Thymus (tissue), 11 donors: ENCODE measurements at regions not wholly inside any gene's neighbourhood (a gene's known extent, or its start where the extent isn't known, plus 50 kb on each side); places are given as distances from the start of the nearest gene placed in this dataset.

ENCODE experiments used
- DNase-seq, 9 donors: peaks; one replicate each; pipeline ENCODE4 v3.0.0-alpha.2; 2013; ENCODE audit warnings: low spot score in 9 of 9, low read depth in 6 of 9, missing footprints in 1 of 9
- H3K27ac ChIP-seq, 2 donors: one replicate each; pipeline ENCODE4 v1.5.1; 2013; ENCODE audit warnings: control low read depth in 1 of 2, low read depth in 1 of 2, low read length in 1 of 2, mild to moderate bottlenecking in 1 of 2, moderate library complexity in 1 of 2
- H3K27me3 ChIP-seq, 2 donors: one replicate each; pipeline ENCODE4 v1.5.1; 2013; ENCODE audit warnings: low read length in 1 of 2; ENCODE audit not compliant: control insufficient read depth in 2 of 2, insufficient read depth in 1 of 2
- H3K36me3 ChIP-seq, 2 donors: one replicate each; pipeline ENCODE4 v1.5.1; 2013; ENCODE audit warnings: low read length in 1 of 2, mild to moderate bottlenecking in 1 of 2, moderate library complexity in 1 of 2; ENCODE audit not compliant: control insufficient read depth in 2 of 2, insufficient read depth in 2 of 2
- H3K4me1 ChIP-seq, 2 donors: one replicate each; pipeline ENCODE4 v1.5.1; 2013; ENCODE audit warnings: low read length in 2 of 2; ENCODE audit not compliant: control insufficient read depth in 2 of 2, insufficient read depth in 2 of 2
- H3K4me3 ChIP-seq, 2 donors: one replicate each; pipeline ENCODE4 v1.5.1; 2013; ENCODE audit warnings: low read length in 2 of 2, control low read depth in 1 of 2, mild to moderate bottlenecking in 1 of 2
- H3K9me3 ChIP-seq, 2 donors: one replicate each; pipeline ENCODE4 v1.5.1; 2013; ENCODE audit warnings: low read length in 1 of 2, mild to moderate bottlenecking in 1 of 2; ENCODE audit not compliant: control insufficient read depth in 2 of 2, insufficient read depth in 1 of 2
- WGBS: extraction: QIAGEN DNeasy Blood & Tissue Kit; methylation state at CpG from one replicate; pipeline ENCODE4 v1.1.7; 2013; 5-methylcytosine and 5-hydroxymethylcytosine counted together
- donor health status: healthy.

DNA sequence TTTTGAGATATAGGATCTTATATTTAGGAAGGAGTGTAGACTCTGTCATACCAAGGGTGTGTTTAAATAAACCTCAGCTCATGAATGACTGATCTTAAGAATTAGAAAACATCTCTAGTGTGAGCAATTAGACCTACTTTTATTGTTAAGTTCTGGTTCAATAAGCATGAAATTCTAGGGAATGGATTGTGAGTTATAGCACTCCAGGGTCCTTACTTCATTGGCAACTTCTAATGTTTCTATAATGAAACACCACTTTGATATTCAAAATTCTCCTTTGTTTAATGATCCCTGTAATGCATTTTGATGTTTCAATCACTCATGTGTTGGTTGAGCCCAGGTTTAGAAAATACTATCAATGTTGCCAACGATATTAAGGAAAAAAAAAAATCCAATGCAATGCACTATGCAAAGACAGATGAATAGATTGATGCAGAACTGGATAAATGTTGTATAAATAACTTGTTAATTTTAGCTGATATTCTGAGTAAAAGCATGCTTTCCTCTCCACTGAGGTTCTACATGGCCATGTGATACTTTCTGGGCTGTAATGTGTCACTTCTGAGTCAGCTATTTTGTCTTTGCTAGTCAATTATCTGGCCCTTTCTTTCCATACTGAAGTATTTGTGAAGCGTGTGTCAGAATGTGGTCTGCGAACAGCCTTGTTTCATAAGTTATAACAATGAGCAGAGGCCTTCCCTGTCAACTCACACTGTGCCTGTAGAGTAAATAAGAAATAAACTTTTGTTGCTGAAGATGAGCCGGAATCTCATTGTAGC, 1035.9 kb downstream of the PLOD2 start:
- H3K4me3 ChIP-seq, result no peak overlapping the region
- no peak for DNase-seq
- H3K9me3 ChIP-seq, result no peaks in the 10 kb centered on the region
- no peaks in the 10 kb centered on the region for H3K4me1 ChIP-seq
- no peaks in the 10 kb centered on the region for H3K27me3 ChIP-seq
- no peaks in the 10 kb centered on the region for H3K36me3 ChIP-seq
- H3K27ac ChIP-seq, result no peak overlapping the region
- WGBS, result 96% methylated on average over 4 of the region's 4 CpGs

DNA sequence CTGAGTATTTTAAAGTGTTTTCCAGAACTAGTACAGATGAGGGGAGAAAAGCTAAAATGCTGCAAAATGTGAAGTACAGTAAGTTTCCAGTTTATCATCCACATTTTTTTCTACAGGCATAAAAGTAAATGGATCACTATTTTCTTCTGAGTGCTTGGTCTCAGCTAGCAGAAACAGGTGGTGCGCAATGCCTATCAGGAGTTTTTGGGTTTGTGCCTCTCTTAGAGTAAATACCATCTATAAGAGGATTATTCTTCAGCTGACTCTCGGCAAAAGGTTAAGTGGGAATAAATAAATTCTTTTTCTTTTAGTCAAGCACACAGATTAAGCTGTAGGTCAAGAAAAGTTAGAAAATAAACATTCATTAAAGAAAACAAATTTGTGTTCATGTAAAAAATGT, 1027.7 kb downstream of the PLOD2 start:
- Histone ChIP-seq H3K27ac (no peak overlapping the region), H3K4me1 (no peaks in the 10 kb centered on the region), H3K36me3 (no peaks in the 10 kb centered on the region), H3K27me3 (no peaks in the 10 kb centered on the region), H3K9me3 (no peaks in the 10 kb centered on the region), H3K4me3 (no peak overlapping the region)
- 92% methylated on average over 2 of the region's 2 CpGs for WGBS
- no peak for DNase-seq

DNA sequence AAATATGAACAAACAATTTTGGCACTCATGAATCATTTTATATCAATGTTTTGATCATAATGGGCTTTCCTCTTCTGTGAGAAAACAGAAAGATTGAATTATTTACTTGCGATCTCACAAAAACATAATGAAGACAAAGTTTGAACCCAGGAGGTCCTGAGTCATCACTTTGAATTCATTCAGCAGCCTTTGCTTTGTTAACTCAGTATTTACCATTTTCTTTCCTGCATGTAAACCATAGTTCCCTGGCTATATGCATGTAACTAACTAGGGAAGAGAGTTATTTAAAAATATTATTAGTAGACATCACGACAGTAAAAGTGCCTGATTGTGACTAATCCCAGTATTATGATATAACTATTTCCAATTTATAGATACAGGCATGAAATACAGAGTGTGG, 1026.2 kb downstream of the PLOD2 start:
- no peak for DNase-seq
- Histone ChIP-seq H3K27me3 (no peaks in the 10 kb centered on the region), H3K4me1 (no peaks in the 10 kb centered on the region), H3K4me3 (no peak overlapping the region), H3K36me3 (no peaks in the 10 kb centered on the region), H3K27ac (no peak overlapping the region), H3K9me3 (no peaks in the 10 kb centered on the region)
- WGBS, result 94% methylated on average over 2 of the region's 2 CpGs

DNA sequence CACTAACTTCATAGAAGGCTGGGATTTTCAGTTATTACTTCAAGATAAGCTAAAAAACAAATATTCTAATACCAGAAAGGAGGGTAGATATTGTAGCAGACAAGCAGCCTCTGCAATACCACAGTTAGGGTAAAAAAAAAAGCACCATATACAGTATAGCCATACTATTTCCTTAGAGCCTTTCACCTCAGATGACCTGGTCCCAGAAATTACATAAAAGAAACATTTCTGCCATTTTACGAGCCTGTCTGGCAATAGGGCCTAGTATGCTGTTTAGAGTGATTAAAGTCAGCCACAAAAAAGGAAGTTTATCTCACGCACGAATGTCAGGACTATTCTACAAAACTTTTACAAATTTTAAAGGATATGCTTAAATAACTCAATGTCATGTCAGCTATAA, 1016.6 kb downstream of the PLOD2 start:
- 41% methylated on average over 3 of the region's 3 CpGs for WGBS
- H3K9me3 ChIP-seq, result no peaks in the 10 kb centered on the region

DNA sequence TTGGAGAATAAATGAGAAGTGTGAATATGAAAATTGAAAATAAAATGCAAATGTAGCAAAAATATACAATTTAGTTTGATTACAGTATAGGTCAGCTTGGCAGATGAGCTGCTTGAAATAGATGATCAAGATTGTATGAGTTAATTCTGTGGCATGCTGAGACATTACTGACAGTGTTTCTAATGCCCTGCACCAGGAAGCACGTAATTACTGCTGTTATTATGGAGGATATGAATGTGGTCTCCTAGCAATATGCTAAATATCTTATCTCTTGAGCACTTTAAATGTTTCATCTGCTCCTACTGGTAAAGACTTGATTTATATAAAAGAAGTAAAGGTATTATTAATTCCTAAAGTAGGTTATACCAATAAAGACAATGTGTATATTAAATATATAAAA, 1015.5 kb downstream of the PLOD2 start:
- no peaks in the 10 kb centered on the region for H3K4me1 ChIP-seq
- no peak overlapping the region for H3K4me3 ChIP-seq
- H3K27me3 ChIP-seq, result no peaks in the 10 kb centered on the region
- no peak overlapping the region for H3K27ac ChIP-seq
- no peak for DNase-seq
- no peaks in the 10 kb centered on the region for H3K9me3 ChIP-seq
- 67% methylated on average over 1 of the region's 1 CpG for WGBS
- no peaks in the 10 kb centered on the region for H3K36me3 ChIP-seq

More for the DNA sequence above, 1016.6 kb downstream of the PLOD2 start:
- DNase-seq, result no peak
- Histone ChIP-seq H3K36me3 (no peaks in the 10 kb centered on the region), H3K27me3 (no peaks in the 10 kb centered on the region), H3K27ac (no peak overlapping the region), H3K4me1 (no peaks in the 10 kb centered on the region), H3K4me3 (no peak overlapping the region)

DNA sequence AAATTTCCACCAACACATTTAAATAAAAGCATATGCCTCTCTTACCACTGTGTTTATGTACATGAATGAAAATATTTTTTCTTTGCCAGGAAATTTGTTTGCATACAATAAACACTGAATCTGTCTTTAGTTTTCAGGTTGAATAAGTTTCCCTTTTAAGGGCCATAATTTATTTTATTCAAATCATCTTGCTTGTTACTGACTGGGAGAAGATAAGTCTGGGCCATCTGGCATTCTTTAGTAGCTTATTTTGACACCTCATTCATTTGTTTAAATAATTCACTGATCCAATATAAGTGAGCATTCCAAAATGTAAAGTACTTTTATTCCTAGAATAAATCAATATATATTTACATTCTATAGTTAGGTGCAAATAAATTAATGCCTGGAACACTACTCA, 1001.3 kb downstream of the PLOD2 start:
- Histone ChIP-seq H3K36me3 (no peaks in the 10 kb centered on the region), H3K27ac (no peak overlapping the region), H3K9me3 (no peaks in the 10 kb centered on the region), H3K4me3 (no peak overlapping the region), H3K4me1 (no peaks in the 10 kb centered on the region), H3K27me3 (no peaks in the 10 kb centered on the region)
- DNase-seq, result no peak

DNA sequence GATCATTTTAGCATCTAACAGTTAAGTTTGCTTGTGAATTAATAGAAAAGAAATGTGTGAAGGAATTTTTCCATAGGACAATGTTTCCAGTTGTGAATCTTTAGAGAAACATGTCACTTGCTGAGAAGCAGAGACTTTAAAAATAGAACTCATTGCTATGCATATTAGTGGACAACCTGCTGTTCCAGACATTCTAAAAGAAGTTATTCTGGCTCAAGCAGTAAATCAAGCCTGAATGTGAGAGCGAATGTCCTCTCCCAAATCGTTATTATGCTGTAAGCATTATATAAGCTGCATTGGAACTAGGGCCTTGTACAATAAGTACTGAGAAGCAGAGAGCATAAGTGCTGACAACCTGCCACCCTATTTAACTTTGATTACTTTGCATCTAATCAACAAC, 990.9 kb downstream of the PLOD2 start:
- H3K27ac ChIP-seq, result no peak overlapping the region

DNA sequence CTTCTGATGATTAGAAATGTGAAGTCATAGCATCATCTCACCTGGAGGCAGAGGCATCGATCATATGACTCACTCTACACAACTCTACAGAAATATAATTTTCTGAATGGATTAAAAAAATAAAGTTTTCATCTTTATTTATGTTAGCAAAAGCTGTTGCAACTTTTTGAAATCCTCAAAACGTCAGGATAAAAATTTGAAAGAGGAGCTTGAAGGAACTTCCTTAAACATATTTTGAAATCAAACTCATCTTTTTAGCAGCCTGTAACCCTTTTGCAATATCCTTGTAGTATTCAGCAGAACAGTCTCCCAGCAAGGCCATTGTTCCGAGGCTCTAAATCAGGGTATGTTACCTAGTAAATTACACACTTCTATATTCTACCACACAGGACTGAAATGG, 985.4 kb downstream of the PLOD2 start:
- H3K27ac ChIP-seq, result no peak overlapping the region
- no peaks in the 10 kb centered on the region for H3K36me3 ChIP-seq
- 80% methylated on average over 3 of the region's 3 CpGs for WGBS
- H3K27me3 ChIP-seq, result no peaks in the 10 kb centered on the region
- DNase-seq, result no peak
- no peaks in the 10 kb centered on the region for H3K9me3 ChIP-seq
- no peak overlapping the region for H3K4me3 ChIP-seq
- no peaks in the 10 kb centered on the region for H3K4me1 ChIP-seq

More for the DNA sequence above, 990.9 kb downstream of the PLOD2 start:
- DNase-seq, result no peak
- Histone ChIP-seq H3K9me3 (no peaks in the 10 kb centered on the region), H3K36me3 (no peaks in the 10 kb centered on the region), H3K27me3 (no peaks in the 10 kb centered on the region), H3K4me1 (no peaks in the 10 kb centered on the region), H3K4me3 (no peak overlapping the region)
- 91% methylated on average over 2 of the region's 2 CpGs for WGBS

DNA sequence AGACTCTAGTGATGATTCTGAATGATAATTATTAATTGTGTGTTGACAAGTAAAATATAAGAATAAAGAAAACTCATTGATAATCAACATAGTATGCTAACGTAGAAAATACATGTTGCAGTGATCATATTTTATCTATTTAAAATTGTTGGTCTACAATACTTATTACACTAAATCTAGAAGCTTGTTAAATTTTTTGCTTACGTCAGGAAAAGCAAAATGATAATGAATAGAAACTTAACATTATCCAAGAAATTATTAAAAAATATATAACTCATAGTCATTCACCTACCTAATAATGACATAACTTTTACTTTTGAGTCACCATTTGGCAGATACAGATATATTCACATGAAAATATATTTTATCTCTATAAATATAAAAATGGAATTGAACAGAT, 984.1 kb downstream of the PLOD2 start:
- H3K4me1 ChIP-seq, result no peaks in the 10 kb centered on the region
- no peak overlapping the region for H3K4me3 ChIP-seq
- WGBS, result 68% methylated on average over 2 of the region's 2 CpGs
- H3K27ac ChIP-seq, result no peak overlapping the region
- no peak for DNase-seq
- H3K27me3 ChIP-seq, result no peaks in the 10 kb centered on the region
- no peaks in the 10 kb centered on the region for H3K36me3 ChIP-seq
- no peaks in the 10 kb centered on the region for H3K9me3 ChIP-seq
